K562 (cell line): ENCODE measurements at regions not wholly inside any gene's neighbourhood (a gene's known extent, or its start where the extent isn't known, plus 50 kb on each side); places are given as distances from the start of the nearest gene placed in this dataset.

Source experiments
- ATAC-seq: fragments of 200-7000 bp; cut with Tn5 transposase; 3 replicates; pipeline ENCODE4 v1.9.1; 2020; ENCODE audit warnings: moderate library complexity
- BruUV-seq: library from RNA; stranded (reverse); fragments of 400-500 nt; replicated peaks from 2 replicates; lab custom pipeline; 2021; lab: Mats Ljungman, UMichigan
- CTCF ChIA-PET: fragments of 300-600 bp; formaldehyde crosslinking; extraction: SDS; loops from one replicate; lab custom pipeline; 2021; ENCODE audit warnings: low intra/inter-chr PET ratio; lab: Yijun Ruan, JAX
- POLR2A ChIA-PET: fragments of 300-600, 350-650 bp; sonication (Branson Sonifier 250); formaldehyde crosslinking; extraction: SDS; loops from one replicate; lab custom pipeline; 2021; ENCODE audit warnings: antibody characterized with exemption, inconsistent platforms; lab: Yijun Ruan, JAX
- DNase-seq, 4 experiments: peaks; one replicate each; pipeline versions ENCODE4 v3.0.0 to v3.0.0-alpha.2; 2011 to 2018; ENCODE audit warnings: low spot score in 3 of 4, mixed read lengths in 3 of 4; ENCODE audit errors: extremely low read depth in 1 of 4
- FAIRE-seq: peaks from 2 replicates; lab custom pipeline; 2011; peaks lifted over from hg19 to GRCh38; lab: Jason Lieb, UNC
- H2AFZ ChIP-seq: 2 replicates; pipeline ENCODE4 v1.6.0; 2011; ENCODE audit warnings: low read depth, low read length, control low read depth, inconsistent platforms
- H3K27ac ChIP-seq: fragments of 200-600 bp; 3 replicates; pipeline ENCODE4 v1.8.0; 2011; ENCODE audit warnings: low read depth, mild to moderate bottlenecking, control low read depth, inconsistent platforms, low read length, moderate library complexity, mixed read lengths; ENCODE audit errors: extremely low read depth
- H3K27me3 ChIP-seq, 2 experiments: fragments of 300-600 bp in 1 of 2; 2 replicates in 1 of 2; 3 replicates in 1 of 2; pipeline versions ENCODE4 v1.6.0 to v1.8.0; 2011; ENCODE audit warnings: inconsistent platforms in 2 of 2, low read length in 2 of 2, mild to moderate bottlenecking in 1 of 2, mixed read lengths in 1 of 2, moderate library complexity in 1 of 2; ENCODE audit not compliant: control insufficient read depth in 2 of 2, insufficient read depth in 2 of 2
- H3K36me3 ChIP-seq: fragments of 300-600 bp; 3 replicates; pipeline ENCODE4 v1.8.0; 2011; ENCODE audit warnings: mild to moderate bottlenecking, low read length, inconsistent platforms; ENCODE audit not compliant: control insufficient read depth, insufficient read depth
- H3K4me1 ChIP-seq, 2 experiments: fragments of 200-600 bp in 1 of 2; replicated peaks in 1 of 2; 2 replicates in 1 of 2; 3 replicates in 1 of 2; pipeline versions ENCODE4 v1.5.1 to v1.8.0; 2011; ENCODE audit warnings: inconsistent platforms in 2 of 2, low read length in 2 of 2, mild to moderate bottlenecking in 1 of 2, mixed read lengths in 1 of 2, moderate library complexity in 1 of 2; ENCODE audit not compliant: control insufficient read depth in 2 of 2, insufficient read depth in 2 of 2
- H3K4me2 ChIP-seq: 2 replicates; pipeline ENCODE4 v1.6.1; 2011; ENCODE audit warnings: low read length, control low read depth, inconsistent platforms, mixed read lengths; ENCODE audit not compliant: insufficient read depth
- H3K4me3 ChIP-seq: fragments of 200-600 bp; sonication (generic), shearing (Covaris generic); 2 replicates; pipeline ENCODE4 v1.5.1; 2016; ENCODE audit warnings: control low read depth, inconsistent platforms
- H3K79me2 ChIP-seq: fragments of 200-600 bp; 3 replicates; pipeline ENCODE4 v1.8.0; 2011; ENCODE audit warnings: low read length, inconsistent platforms; ENCODE audit not compliant: control insufficient read depth, insufficient read depth
- H3K9ac ChIP-seq, 2 experiments: 2 replicates each; pipeline versions ENCODE4 v1.6.0 to v1.6.1; 2011; ENCODE audit warnings: low read depth in 2 of 2, low read length in 2 of 2, control low read depth in 1 of 2, inconsistent platforms in 1 of 2, mild to moderate bottlenecking in 1 of 2, mixed read lengths in 1 of 2; ENCODE audit not compliant: insufficient read depth in 1 of 2
- H3K9me1 ChIP-seq: one replicate; pipeline ENCODE4 v1.6.0; 2011; ENCODE audit warnings: inconsistent platforms, mild to moderate bottlenecking, low read length, moderate library complexity; ENCODE audit not compliant: control insufficient read depth, insufficient read depth
- H3K9me3 ChIP-seq: replicated peaks from 2 replicates; pipeline ENCODE4 v1.5.1; 2011; ENCODE audit warnings: low read depth, low read length, inconsistent platforms; ENCODE audit not compliant: control insufficient read depth, insufficient read depth
- H4K20me1 ChIP-seq: replicated peaks from 2 replicates; pipeline ENCODE4 v1.6.1; 2011; ENCODE audit warnings: low read length, inconsistent platforms, mixed read lengths; ENCODE audit not compliant: control insufficient read depth, insufficient read depth
- C11orf30 ChIP-seq: fragments of 450-650 bp; IDR thresholded peaks from 2 replicates; pipeline ENCODE4 v1.6.1; 2016; ENCODE audit warnings: low read depth, mild to moderate bottlenecking
- CAMTA2 ChIP-seq: fragments of 250-450 bp; sonication (Bioruptor Pico); conservative IDR thresholded peaks from 2 replicates; pipeline ENCODE4 v1.5.1; 2022
- ESRRA ChIP-seq: fragments of 450-650 bp; IDR thresholded peaks from 2 replicates; pipeline ENCODE4 v1.6.1; 2014; ENCODE audit warnings: low read depth, mild to moderate bottlenecking, moderate library complexity, borderline replicate concordance
- ETV1 ChIP-seq: fragments of 450-650 bp; conservative IDR thresholded peaks from 2 replicates; pipeline ENCODE4 v1.6.1; 2016; ENCODE audit warnings: missing genetic modification characterization, control low read depth, low read depth, missing compliant biosample characterization
- NBN ChIP-seq: fragments of 450-650 bp; IDR thresholded peaks from 2 replicates; pipeline ENCODE4 v1.6.1; 2016; ENCODE audit warnings: low read depth, mild to moderate bottlenecking
- STAT5A ChIP-seq: IDR thresholded peaks from 2 replicates; pipeline ENCODE4 v1.6.1; 2012; ENCODE audit warnings: low read length, inconsistent platforms, borderline replicate concordance
- SUPT5H ChIP-seq: fragments of 450-650 bp; IDR thresholded peaks from 2 replicates; pipeline ENCODE4 v1.6.1; 2016
- TAF9B ChIP-seq: fragments of 450-650 bp; IDR thresholded peaks from 2 replicates; pipeline ENCODE4 v1.6.1; 2018; ENCODE audit warnings: mild to moderate bottlenecking; ENCODE audit not compliant: partially characterized antibody
- U2AF2 ChIP-seq: fragments of 200-400 bp; formaldehyde crosslinking; optimal IDR thresholded peaks from 2 replicates; pipeline ENCODE3; 2017; ENCODE audit warnings: low read depth, mild to moderate bottlenecking, low read length
- WGBS: fragments of 100-300 bp; shearing (Covaris generic); methylation state at CpG from one replicate; pipeline ENCODE4 v1.1.6; 2016; ENCODE audit warnings: low coverage, mixed read lengths; ENCODE audit not compliant: insufficient coverage; ENCODE audit errors: missing lambda C conversion rate; 5-methylcytosine and 5-hydroxymethylcytosine counted together
- in situ Hi-C: fragments of 300-500 bp; cut with MboI; formaldehyde crosslinking; loops from 4 replicates; pipeline ENCODE4 v1.15.0; 2018; ENCODE audit warnings: inconsistent platforms, mixed read lengths
- intact Hi-C: fragments of 100-400 bp; cut with micrococcal nuclease; formaldehyde crosslinking; loops from 2 replicates; pipeline ENCODE4 v1.14.2; 2022

- WGBS: 0% methylated on average over 1 of the region's 1 CpG
- Histone ChIP-seq H3K4me2 (no peak overlapping the region), H3K4me1 (no peaks in the 10 kb centered on the region), H4K20me1 (no peaks in the 10 kb centered on the region), H3K9me1 (no peaks in the 10 kb centered on the region), H3K27ac (no peak overlapping the region), H3K9ac (no peak overlapping the region), H3K36me3 (no peaks in the 10 kb centered on the region), H3K9me3 (no peaks in the 10 kb centered on the region; the same call in 1 of the 2 replicates), H2AFZ (no peak overlapping the region), H3K79me2 (no peaks in the 10 kb centered on the region), H3K4me3 (no peak overlapping the region), H3K27me3 (no peaks in the 10 kb centered on the region)
- POLR2A ChIA-PET: no interaction called here
- FAIRE-seq: no peak
- in situ Hi-C loops (no loop called here), intact Hi-C loops (no loop called here)
- TF ChIP-seq CAMTA2 (CRISPR knock-in tag): no peak
- TF ChIP-seq ETV1 (tag): no peak
- no peak for TF ChIP-seq STAT5A
- TF ChIP-seq U2AF2: no peak
- TF ChIP-seq SUPT5H: no peak
- no peak for TF ChIP-seq TAF9B
- TF ChIP-seq NBN: no peak
- TF ChIP-seq ESRRA: no peak
- TF ChIP-seq C11orf30: no peak
- DNase-seq: no peak
- CTCF ChIA-PET: no interaction called here
- ATAC-seq: no peak
- no TSS peak for BruUV-seq
These were observed 79.5 kb upstream of the SLIT2 start for GRCh38 chr4:20172070-20172760.
